GM23248 (cell line): ENCODE measurements at regions not wholly inside any gene's neighbourhood (a gene's known extent, or its start where the extent isn't known, plus 50 kb on each side); places are given as distances from the start of the nearest gene placed in this dataset.

Source experiments
- DNase-seq: peaks from one replicate; pipeline ENCODE4 v3.0.0-alpha.2; 2015
- H2AFZ ChIP-seq: fragments of 200-600 bp; sonication (generic); 2 replicates; pipeline ENCODE4 v1.6.1; 2016; ENCODE audit warnings: antibody characterized with exemption
- H3F3A ChIP-seq: fragments of 200-600 bp; sonication (generic); 2 replicates; pipeline ENCODE4 v1.6.1; 2016; ENCODE audit warnings: mild to moderate bottlenecking, antibody characterized with exemption, mixed run types; ENCODE audit not compliant: insufficient read depth
- H3K27ac ChIP-seq: fragments of 200-600 bp; sonication (generic); 2 replicates; pipeline ENCODE4 v1.5.1; 2016; ENCODE audit warnings: mild to moderate bottlenecking
- H3K27me3 ChIP-seq: fragments of 200-600 bp; sonication (generic); replicated peaks from 2 replicates; pipeline ENCODE4 v1.6.1; 2016; ENCODE audit warnings: mild to moderate bottlenecking; ENCODE audit not compliant: insufficient read depth
- H3K36me3 ChIP-seq: fragments of 200-600 bp; sonication (generic); 2 replicates; pipeline ENCODE4 v1.6.1; 2016; ENCODE audit warnings: low read depth, mild to moderate bottlenecking
- H3K4me1 ChIP-seq: fragments of 200-600 bp; sonication (generic); 2 replicates; pipeline ENCODE4 v1.6.1; 2016; ENCODE audit warnings: mild to moderate bottlenecking; ENCODE audit not compliant: insufficient read depth
- H3K4me2 ChIP-seq: fragments of 200-600 bp; sonication (generic); one replicate; pipeline ENCODE4 v1.6.1; 2016; ENCODE audit warnings: mild to moderate bottlenecking; ENCODE audit not compliant: unreplicated experiment
- H3K4me3 ChIP-seq: fragments of 200-600 bp; sonication (generic); 2 replicates; pipeline ENCODE4 v1.5.1; 2016; ENCODE audit warnings: mild to moderate bottlenecking
- H3K79me2 ChIP-seq: fragments of 200-600 bp; sonication (generic); 2 replicates; pipeline ENCODE4 v1.6.1; 2016; ENCODE audit warnings: mild to moderate bottlenecking; ENCODE audit not compliant: insufficient read depth
- H3K9ac ChIP-seq: fragments of 200-600 bp; sonication (generic); 2 replicates; pipeline ENCODE4 v1.6.1; 2016; ENCODE audit warnings: mild to moderate bottlenecking
- H3K9me2 ChIP-seq: fragments of 200-600 bp; sonication (generic); 2 replicates; pipeline ENCODE4 v1.6.1; 2016; ENCODE audit warnings: mixed run types, mild to moderate bottlenecking, moderate library complexity; ENCODE audit not compliant: insufficient read depth
- H3K9me3 ChIP-seq: fragments of 200-600 bp; sonication (generic); one replicate; pipeline ENCODE4 v1.6.1; 2017; ENCODE audit warnings: low read depth
- H4K20me1 ChIP-seq: fragments of 200-600 bp; sonication (generic); 2 replicates; pipeline ENCODE4 v1.6.0; 2016; ENCODE audit not compliant: insufficient read depth
- EZH2 ChIP-seq: fragments of 200-600 bp; sonication (generic); IDR thresholded peaks from 2 replicates; pipeline ENCODE4 v1.6.1; 2018; ENCODE audit warnings: antibody characterized with exemption, mild to moderate bottlenecking; ENCODE audit not compliant: insufficient read depth, poor library complexity, severe bottlenecking
- EZH2phosphoT487 ChIP-seq: fragments of 200-600 bp; sonication (generic); IDR thresholded peaks from 2 replicates; pipeline ENCODE4 v1.6.1; 2018; ENCODE audit warnings: antibody characterized with exemption, moderate library complexity, mild to moderate bottlenecking, low read depth; ENCODE audit not compliant: insufficient read depth
- WGBS, 2 experiments: methylation state at CpG; one replicate each; pipeline ENCODE4 v1.1.6; 2015 to 2017; ENCODE audit warnings: low lambda C conversion rate in 2 of 2, low coverage in 1 of 2; ENCODE audit errors: missing lambda C conversion rate in 2 of 2; 5-methylcytosine and 5-hydroxymethylcytosine counted together
- in situ Hi-C: fragments of 300-500 bp; cut with MboI; formaldehyde crosslinking; loops from 2 replicates; pipeline ENCODE4 v1.15.0; 2020

DNA sequence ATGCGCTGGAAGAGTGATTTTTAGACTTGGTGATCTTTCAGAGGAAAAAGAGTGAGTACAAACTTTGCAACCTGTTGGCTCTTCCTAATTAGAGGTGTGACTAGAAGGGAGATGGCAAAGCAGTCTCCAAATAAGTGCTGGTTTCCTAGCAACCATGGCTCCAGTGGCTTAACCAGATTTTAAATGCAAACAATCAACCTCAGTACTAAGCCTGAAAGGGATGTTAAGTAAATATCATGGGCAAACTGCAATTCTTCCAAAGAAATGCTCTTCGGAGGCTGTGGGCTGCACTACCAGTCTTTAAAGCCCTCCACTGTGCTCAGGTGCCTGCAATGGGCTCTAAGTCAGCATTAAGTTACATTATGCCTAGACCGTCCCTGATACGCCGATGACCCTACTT lies 678.1 kb upstream of the CCDC54 start:
- WGBS, 2 experiments, result 96 to 97% methylated on average over 5 of the region's 5 CpGs
- Histone ChIP-seq H3F3A (no peaks in the 10 kb centered on the region), H3K27me3 (no peaks in the 10 kb centered on the region), H3K9me3 (no peaks in the 10 kb centered on the region), H2AFZ (no peak overlapping the region), H3K9me2 (no peaks in the 10 kb centered on the region), H3K4me2 (no peak overlapping the region), H3K9ac (no peak overlapping the region), H3K27ac (no peak overlapping the region), H3K4me1 (no peaks in the 10 kb centered on the region), H3K36me3 (no peaks in the 10 kb centered on the region), H4K20me1 (no peaks in the 10 kb centered on the region), H3K4me3 (no peak overlapping the region), H3K79me2 (no peaks in the 10 kb centered on the region)
- no peak for DNase-seq
- TF ChIP-seq EZH2phosphoT487 (no peak), EZH2 (no peak)
- in situ Hi-C loops, result no loop called here

DNA sequence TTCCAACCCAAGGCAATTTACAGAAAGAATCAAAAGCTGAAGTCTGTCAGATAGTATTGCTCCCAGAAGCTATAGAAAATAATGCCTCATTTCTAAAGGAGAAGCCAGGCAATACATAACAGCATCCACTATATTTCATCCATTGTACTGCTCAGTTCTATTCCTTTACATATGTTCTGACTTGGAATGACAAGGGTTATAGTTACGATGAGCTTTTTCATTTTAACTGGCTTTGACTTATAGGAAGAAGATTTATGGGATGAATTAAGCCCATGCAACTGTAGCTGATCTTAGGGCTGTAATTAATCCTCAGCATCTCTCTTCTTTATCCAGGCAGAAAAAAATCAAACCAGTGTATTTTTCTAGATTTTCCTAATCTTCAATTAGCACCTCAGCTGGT lies 676.3 kb upstream of the CCDC54 start:
- Histone ChIP-seq H3K79me2 (no peaks in the 10 kb centered on the region), H3K4me2 (no peak overlapping the region), H3F3A (no peaks in the 10 kb centered on the region), H2AFZ (no peak overlapping the region), H3K9me2 (no peaks in the 10 kb centered on the region), H4K20me1 (no peaks in the 10 kb centered on the region), H3K27ac (no peak overlapping the region), H3K27me3 (no peaks in the 10 kb centered on the region), H3K9ac (no peak overlapping the region), H3K4me1 (no peaks in the 10 kb centered on the region), H3K36me3 (no peaks in the 10 kb centered on the region), H3K9me3 (no peaks in the 10 kb centered on the region), H3K4me3 (no peak overlapping the region)
- DNase-seq, result no peak
- 66 to 74% methylated on average over 1 of the region's 1 CpG for WGBS, 2 experiments
- TF ChIP-seq EZH2phosphoT487, result no peak
- TF ChIP-seq EZH2, result no peak
- in situ Hi-C loops, result no loop called here

DNA sequence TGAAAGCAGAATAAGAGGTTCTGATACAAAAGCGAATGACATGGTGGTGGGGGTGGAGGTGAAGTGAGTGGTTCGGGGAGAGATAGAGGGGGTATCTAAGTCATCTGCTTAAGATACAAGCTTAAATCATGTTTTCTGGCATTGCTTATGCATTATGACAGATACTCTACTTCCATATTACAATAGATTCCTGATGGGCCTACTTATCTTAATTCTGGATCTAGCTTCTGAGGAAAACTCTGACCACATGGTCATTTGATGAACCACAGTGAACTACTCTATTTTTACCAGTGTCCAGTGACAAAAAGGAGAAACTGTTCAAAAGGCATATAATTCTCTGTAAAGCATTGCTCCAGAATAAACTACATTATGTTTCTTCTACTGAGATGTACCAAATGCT lies 673.7 kb upstream of the CCDC54 start:
- Histone ChIP-seq H3F3A (no peaks in the 10 kb centered on the region), H3K9me3 (no peaks in the 10 kb centered on the region), H3K79me2 (no peaks in the 10 kb centered on the region), H3K9ac (no peak overlapping the region), H3K4me3 (no peak overlapping the region), H3K27ac (no peak overlapping the region), H4K20me1 (no peaks in the 10 kb centered on the region), H3K4me1 (no peaks in the 10 kb centered on the region), H3K27me3 (no peaks in the 10 kb centered on the region), H3K4me2 (no peak overlapping the region), H3K36me3 (no peaks in the 10 kb centered on the region), H3K9me2 (no peaks in the 10 kb centered on the region), H2AFZ (no peak overlapping the region)
- 76 to 77% methylated on average over 2 of the region's 2 CpGs for WGBS, 2 experiments
- no peak for TF ChIP-seq EZH2phosphoT487
- no peak for TF ChIP-seq EZH2
- no peak for DNase-seq
- in situ Hi-C loops, result no loop called here

DNA sequence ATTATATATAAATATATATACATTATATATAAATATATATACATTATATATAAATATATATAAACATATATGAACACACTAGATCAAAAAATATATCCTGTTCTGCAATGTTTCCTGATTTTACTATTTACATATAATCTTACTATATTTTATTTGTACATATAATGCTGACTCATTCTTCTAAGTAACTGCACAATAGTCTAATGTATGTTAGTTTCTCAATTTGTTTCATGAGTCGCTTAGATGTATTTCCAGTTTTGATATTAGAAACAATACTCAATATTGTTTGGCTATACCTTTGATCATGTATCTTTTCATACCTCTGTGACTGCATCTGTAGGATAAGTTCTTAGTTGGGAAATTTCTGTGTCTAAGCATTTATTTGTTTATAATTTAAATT lies 669.9 kb upstream of the CCDC54 start:
- H3K27ac ChIP-seq, result no peak overlapping the region
- in situ Hi-C loops, result no loop called here
- no peaks in the 10 kb centered on the region for H3K9me3 ChIP-seq
- no peaks in the 10 kb centered on the region for H3K79me2 ChIP-seq
- peaks cover 16% of the 10 kb centered on the region for H3K4me1 ChIP-seq
- WGBS, 2 experiments, result 98 to 100% methylated on average over 1 of the region's 1 CpG
- no peak overlapping the region for H2AFZ ChIP-seq
- TF ChIP-seq EZH2 (no peak), EZH2phosphoT487 (no peak)
- H3F3A ChIP-seq, result peaks cover 8% of the 10 kb centered on the region; the same call in 1 of the 2 replicates
- H3K36me3 ChIP-seq, result no peaks in the 10 kb centered on the region
- H3K4me2 ChIP-seq, result no peak overlapping the region
- H3K9ac ChIP-seq, result no peak overlapping the region
- no peaks in the 10 kb centered on the region for H3K27me3 ChIP-seq
- no peak overlapping the region for H3K4me3 ChIP-seq
- DNase-seq, result no peak
- no peaks in the 10 kb centered on the region for H4K20me1 ChIP-seq
- H3K9me2 ChIP-seq, result no peaks in the 10 kb centered on the region

- WGBS, 2 experiments, result 95 to 96% methylated on average over 3 of the region's 3 CpGs
- H4K20me1 ChIP-seq, result no peaks in the 10 kb centered on the region
- H2AFZ ChIP-seq, result no peak overlapping the region
- TF ChIP-seq EZH2 (no peak), EZH2phosphoT487 (no peak)
- no peak overlapping the region for H3K4me3 ChIP-seq
- no peaks in the 10 kb centered on the region for H3K9me2 ChIP-seq
- no peaks in the 10 kb centered on the region for H3K27me3 ChIP-seq
- no peaks in the 10 kb centered on the region for H3K9me3 ChIP-seq
- H3K4me1 ChIP-seq, result peaks cover 17% of the 10 kb centered on the region
- no peaks in the 10 kb centered on the region for H3K79me2 ChIP-seq
- peaks cover 8% of the 10 kb centered on the region; the same call in 1 of the 2 replicates for H3F3A ChIP-seq
- H3K4me2 ChIP-seq, result no peak overlapping the region
- no peak for DNase-seq
- in situ Hi-C loops, result no loop called here
- H3K27ac ChIP-seq, result no peak overlapping the region
- H3K9ac ChIP-seq, result no peak overlapping the region
- H3K36me3 ChIP-seq, result no peaks in the 10 kb centered on the region
Measured at GRCh38 chr3:106710596-106710995, 666.6 kb upstream of the CCDC54 start.
